Uterus (tissue), 3 donors: ENCODE measurements at regions not wholly inside any gene's neighbourhood (a gene's known extent, or its start where the extent isn't known, plus 50 kb on each side); places are given as distances from the start of the nearest gene placed in this dataset.

Experiments
- DNase-seq, 2 donors: peaks; one replicate each; pipeline ENCODE4 v3.0.0-alpha.2; 2019 to 2020
- H3K27ac ChIP-seq, 2 donors: fragments of 200-600 bp; sonication (generic); 1 replicate in 1 of 2; 2 replicates in 1 of 2; pipeline ENCODE4 v1.5.1; 2016 to 2018
- H3K27me3 ChIP-seq, 2 donors: fragments of 200-600 bp; sonication (generic); one replicate each; pipeline ENCODE4 v1.5.1; 2018 to 2019; ENCODE audit warnings: control low read depth in 1 of 2
- H3K36me3 ChIP-seq, 2 donors: fragments of 200-600 bp; sonication (generic); one replicate each; pipeline ENCODE4 v1.5.1; 2019; ENCODE audit warnings: control low read depth in 1 of 2
- H3K4me1 ChIP-seq, 2 donors: fragments of 200-600 bp; sonication (generic); one replicate each; pipeline ENCODE4 v1.5.1; 2018 to 2019; ENCODE audit warnings: control low read depth in 1 of 2
- H3K4me3 ChIP-seq, 2 donors: fragments of 200-600 bp; sonication (generic); 1 replicate in 1 of 2; 2 replicates in 1 of 2; pipeline ENCODE4 v1.5.1; 2018 to 2019; ENCODE audit warnings: mild to moderate bottlenecking in 1 of 2
- H3K9me3 ChIP-seq, 2 donors: fragments of 200-600 bp; sonication (generic); one replicate each; pipeline ENCODE4 v1.5.1; 2019; ENCODE audit warnings: control low read depth in 1 of 2
- CTCF ChIP-seq, 4 experiments: fragments of 200-600 bp in 2 of 4; fragments of 450-650 bp in 2 of 4; sonication (generic) in 2 of 4; IDR thresholded peaks; one replicate each; pipeline ENCODE4 v1.5.1; 2016 to 2019; ENCODE audit warnings: antibody characterized with exemption in 4 of 4, mild to moderate bottlenecking in 2 of 4, moderate library complexity in 1 of 4
- POLR2A ChIP-seq, 2 donors: fragments of 450-650 bp; IDR thresholded peaks; one replicate each; pipeline ENCODE4 v1.6.1; 2016; ENCODE audit warnings: antibody characterized with exemption in 2 of 2, mild to moderate bottlenecking in 1 of 2, moderate library complexity in 1 of 2
- intact Hi-C: fragments of 100-400 bp; cut with DNase I; formaldehyde crosslinking; loops from one replicate; pipeline ENCODE4 v1.15.1; 2023; ENCODE audit warnings: low total_unique reads
- donor health status: DM: yes; HTN: yes; CAD: no.

GRCh38 chr7:155360495-155361345 lies 63.0 kb downstream of the INSIG1 start:
- Histone ChIP-seq H3K36me3 (no peaks in the 10 kb centered on the region), H3K4me3 (no peak overlapping the region), H3K9me3 (no peaks in the 10 kb centered on the region), H3K27ac (no peak overlapping the region), H3K4me1 (no peaks in the 10 kb centered on the region), H3K27me3 (peaks cover 0 to 4% of the 10 kb centered on the region in 2 donors)
- TF ChIP-seq CTCF (IDR thresholded peaks at IDR 0.05) (no peak), POLR2A (IDR thresholded peaks at IDR 0.05) (no peak)
- no peak for DNase-seq
- intact Hi-C loops = no loop called here

- intact Hi-C loops = no loop called here
- H3K9me3 ChIP-seq = no peaks in the 10 kb centered on the region
- TF ChIP-seq CTCF (IDR thresholded peaks at IDR 0.05) (no peak), POLR2A (IDR thresholded peaks at IDR 0.05) (no peak)
- H3K36me3 ChIP-seq = no peaks in the 10 kb centered on the region
- DNase-seq = no peak
- peaks cover 0 to 4% of the 10 kb centered on the region in 2 donors for H3K27me3 ChIP-seq
- H3K4me1 ChIP-seq = no peaks in the 10 kb centered on the region
- no peak overlapping the region for H3K27ac ChIP-seq
- no peak overlapping the region for H3K4me3 ChIP-seq
Measured at GRCh38 chr7:155361346-155361680, 63.6 kb downstream of the INSIG1 start.

GRCh38 chr7:155361947-155362346 lies 64.3 kb downstream of the INSIG1 start:
- DNase-seq = no peak
- Histone ChIP-seq H3K27me3 (peaks cover 0 to 4% of the 10 kb centered on the region in 2 donors), H3K36me3 (no peaks in the 10 kb centered on the region), H3K4me1 (no peaks in the 10 kb centered on the region), H3K4me3 (no peak overlapping the region), H3K9me3 (no peaks in the 10 kb centered on the region), H3K27ac (no peak overlapping the region)
- intact Hi-C loops = no loop called here
- TF ChIP-seq CTCF (IDR thresholded peaks at IDR 0.05) = no peak
- no peak for TF ChIP-seq POLR2A (IDR thresholded peaks at IDR 0.05)

GRCh38 chr7:155362380-155363145 lies 64.9 kb downstream of the INSIG1 start:
- Histone ChIP-seq H3K9me3 (no peaks in the 10 kb centered on the region), H3K27ac (no peak overlapping the region), H3K36me3 (no peaks in the 10 kb centered on the region), H3K4me3 (no peak overlapping the region), H3K27me3 (peaks cover 0 to 4% of the 10 kb centered on the region in 2 donors), H3K4me1 (no peaks in the 10 kb centered on the region)
- TF ChIP-seq CTCF (IDR thresholded peaks at IDR 0.05) (no peak), POLR2A (IDR thresholded peaks at IDR 0.05) (no peak)
- no peak for DNase-seq
- intact Hi-C loops = no loop called here

- no peaks in the 10 kb centered on the region for H3K4me1 ChIP-seq
- no peaks in the 10 kb centered on the region for H3K36me3 ChIP-seq
- no peak for DNase-seq
- intact Hi-C loops = no loop called here
- no peak overlapping the region for H3K4me3 ChIP-seq
- TF ChIP-seq POLR2A (IDR thresholded peaks at IDR 0.05) (no peak), CTCF (IDR thresholded peaks at IDR 0.05) (no peak)
- peaks cover 0 to under 1% of the 10 kb centered on the region in 2 donors for H3K27me3 ChIP-seq
- H3K27ac ChIP-seq = no peak overlapping the region
- H3K9me3 ChIP-seq = no peaks in the 10 kb centered on the region
Measured at GRCh38 chr7:155363146-155363539, 65.5 kb downstream of the INSIG1 start.
